Peyer's patch (tissue), 4 donors: ENCODE measurements at regions not wholly inside any gene's neighbourhood (a gene's known extent, or its start where the extent isn't known, plus 50 kb on each side); places are given as distances from the start of the nearest gene placed in this dataset.

Experiments used
- POLR2A ChIP-seq, 2 donors: fragments of 450-650 bp; IDR thresholded peaks; one replicate each; pipeline ENCODE4 v1.5.1; 2017; ENCODE audit warnings: antibody characterized with exemption in 2 of 2, mild to moderate bottlenecking in 2 of 2, moderate library complexity in 2 of 2
- TF ChIP-seq, protein P1 (sequence below), 6 experiments: fragments of 450-650 bp in 4 of 6; fragments of 200-600 bp in 2 of 6; sonication (generic) in 1 of 6; IDR thresholded peaks; one replicate each; pipeline ENCODE4 v1.5.1; 2017 to 2019; ENCODE audit warnings: antibody characterized with exemption in 6 of 6, mild to moderate bottlenecking in 3 of 6, moderate library complexity in 1 of 6

DNA sequence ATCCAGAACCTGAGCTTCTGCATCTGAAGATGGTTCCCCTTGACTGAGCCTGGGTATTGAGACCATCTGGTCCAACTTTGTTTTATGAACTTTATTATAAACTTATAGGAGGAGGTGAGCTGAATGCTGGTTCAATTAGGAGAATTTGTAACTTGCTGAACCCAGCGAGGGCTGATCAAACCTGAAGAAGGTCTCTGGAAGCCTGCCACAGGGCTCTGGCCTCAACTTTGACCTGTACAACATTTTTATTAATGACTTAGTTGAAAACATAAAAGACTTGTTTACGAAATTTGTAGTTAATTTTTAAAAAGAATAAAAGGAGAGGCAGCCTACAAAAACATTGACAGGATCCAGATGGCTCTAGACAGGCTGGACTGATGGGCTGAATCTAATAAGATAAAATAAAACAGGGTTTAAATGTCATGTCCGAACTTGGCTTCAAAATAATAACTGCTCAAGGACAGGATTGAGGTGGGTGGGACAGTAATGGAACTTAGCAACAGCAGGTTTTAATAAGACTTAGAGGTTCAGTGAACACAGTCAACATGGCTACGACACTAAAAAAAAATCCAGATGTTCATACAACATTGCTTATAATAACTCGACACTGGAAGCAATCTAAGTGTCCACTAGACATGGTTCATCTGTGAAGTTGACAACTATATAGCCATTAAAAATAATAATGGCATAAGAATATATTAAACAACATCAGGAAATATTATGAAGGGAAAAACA, 53.4 kb upstream of the GJB5 start:
- TF ChIP-seq, protein P1, sequence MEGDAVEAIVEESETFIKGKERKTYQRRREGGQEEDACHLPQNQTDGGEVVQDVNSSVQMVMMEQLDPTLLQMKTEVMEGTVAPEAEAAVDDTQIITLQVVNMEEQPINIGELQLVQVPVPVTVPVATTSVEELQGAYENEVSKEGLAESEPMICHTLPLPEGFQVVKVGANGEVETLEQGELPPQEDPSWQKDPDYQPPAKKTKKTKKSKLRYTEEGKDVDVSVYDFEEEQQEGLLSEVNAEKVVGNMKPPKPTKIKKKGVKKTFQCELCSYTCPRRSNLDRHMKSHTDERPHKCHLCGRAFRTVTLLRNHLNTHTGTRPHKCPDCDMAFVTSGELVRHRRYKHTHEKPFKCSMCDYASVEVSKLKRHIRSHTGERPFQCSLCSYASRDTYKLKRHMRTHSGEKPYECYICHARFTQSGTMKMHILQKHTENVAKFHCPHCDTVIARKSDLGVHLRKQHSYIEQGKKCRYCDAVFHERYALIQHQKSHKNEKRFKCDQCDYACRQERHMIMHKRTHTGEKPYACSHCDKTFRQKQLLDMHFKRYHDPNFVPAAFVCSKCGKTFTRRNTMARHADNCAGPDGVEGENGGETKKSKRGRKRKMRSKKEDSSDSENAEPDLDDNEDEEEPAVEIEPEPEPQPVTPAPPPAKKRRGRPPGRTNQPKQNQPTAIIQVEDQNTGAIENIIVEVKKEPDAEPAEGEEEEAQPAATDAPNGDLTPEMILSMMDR (IDR thresholded peaks at IDR 0.05), result no peak
- TF ChIP-seq POLR2A (IDR thresholded peaks at IDR 0.05), result no peak
